ENCODE measurements at regions not wholly inside any gene's neighbourhood (a gene's known extent, or its start where the extent isn't known, plus 50 kb on each side); places are given as distances from the start of the nearest gene placed in this dataset.

GRCh38 chr18:61967252-61967891, 74.6 kb upstream of the RNF152 start (continued):
- TF ChIP-seq, protein P1, sequence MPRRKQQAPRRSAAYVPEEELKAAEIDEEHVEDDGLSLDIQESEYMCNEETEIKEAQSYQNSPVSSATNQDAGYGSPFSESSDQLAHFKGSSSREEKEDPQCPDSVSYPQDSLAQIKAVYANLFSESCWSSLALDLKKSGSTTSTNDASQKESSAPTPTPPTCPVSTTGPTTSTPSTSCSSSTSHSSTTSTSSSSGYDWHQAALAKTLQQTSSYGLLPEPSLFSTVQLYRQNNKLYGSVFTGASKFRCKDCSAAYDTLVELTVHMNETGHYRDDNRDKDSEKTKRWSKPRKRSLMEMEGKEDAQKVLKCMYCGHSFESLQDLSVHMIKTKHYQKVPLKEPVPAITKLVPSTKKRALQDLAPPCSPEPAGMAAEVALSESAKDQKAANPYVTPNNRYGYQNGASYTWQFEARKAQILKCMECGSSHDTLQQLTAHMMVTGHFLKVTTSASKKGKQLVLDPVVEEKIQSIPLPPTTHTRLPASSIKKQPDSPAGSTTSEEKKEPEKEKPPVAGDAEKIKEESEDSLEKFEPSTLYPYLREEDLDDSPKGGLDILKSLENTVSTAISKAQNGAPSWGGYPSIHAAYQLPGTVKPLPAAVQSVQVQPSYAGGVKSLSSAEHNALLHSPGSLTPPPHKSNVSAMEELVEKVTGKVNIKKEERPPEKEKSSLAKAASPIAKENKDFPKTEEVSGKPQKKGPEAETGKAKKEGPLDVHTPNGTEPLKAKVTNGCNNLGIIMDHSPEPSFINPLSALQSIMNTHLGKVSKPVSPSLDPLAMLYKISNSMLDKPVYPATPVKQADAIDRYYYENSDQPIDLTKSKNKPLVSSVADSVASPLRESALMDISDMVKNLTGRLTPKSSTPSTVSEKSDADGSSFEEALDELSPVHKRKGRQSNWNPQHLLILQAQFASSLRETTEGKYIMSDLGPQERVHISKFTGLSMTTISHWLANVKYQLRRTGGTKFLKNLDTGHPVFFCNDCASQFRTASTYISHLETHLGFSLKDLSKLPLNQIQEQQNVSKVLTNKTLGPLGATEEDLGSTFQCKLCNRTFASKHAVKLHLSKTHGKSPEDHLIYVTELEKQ (tag by site-specific recombination; IDR thresholded peaks at IDR 0.05; ENCODE audit: borderline replicate concordance): no peak
- TF ChIP-seq INSM2 (tag by site-specific recombination; IDR thresholded peaks at IDR 0.05): no peak
- TF ChIP-seq ZNF792 (tag by site-specific recombination; IDR thresholded peaks at IDR 0.05): no peak
- no peak for TF ChIP-seq ZNF600 (tag by site-specific recombination; IDR thresholded peaks at IDR 0.05)
- no peak for TF ChIP-seq ZNF146 (tag by site-specific recombination; IDR thresholded peaks at IDR 0.05)
- TF ChIP-seq ZNF140 (tag by site-specific recombination; IDR thresholded peaks at IDR 0.05): no peak
- no peak for TF ChIP-seq ZNF561 (tag by site-specific recombination; IDR thresholded peaks at IDR 0.05; ENCODE audit: borderline replicate concordance)
- no peak for TF ChIP-seq TRIM28 (IDR thresholded peaks at IDR 0.05; ENCODE audit: borderline replicate concordance, low read length)
- no peak for TF ChIP-seq ZNF645 (tag by site-specific recombination; IDR thresholded peaks at IDR 0.05)
- no peak for TF ChIP-seq SCRT1 (tag by site-specific recombination; IDR thresholded peaks at IDR 0.05; ENCODE audit: borderline replicate concordance)

GRCh38 chr18:61965311-61965710, 72.5 kb upstream of the RNF152 start:
- CTCF ChIA-PET: no interaction called here
- TF ChIP-seq, protein P2, sequence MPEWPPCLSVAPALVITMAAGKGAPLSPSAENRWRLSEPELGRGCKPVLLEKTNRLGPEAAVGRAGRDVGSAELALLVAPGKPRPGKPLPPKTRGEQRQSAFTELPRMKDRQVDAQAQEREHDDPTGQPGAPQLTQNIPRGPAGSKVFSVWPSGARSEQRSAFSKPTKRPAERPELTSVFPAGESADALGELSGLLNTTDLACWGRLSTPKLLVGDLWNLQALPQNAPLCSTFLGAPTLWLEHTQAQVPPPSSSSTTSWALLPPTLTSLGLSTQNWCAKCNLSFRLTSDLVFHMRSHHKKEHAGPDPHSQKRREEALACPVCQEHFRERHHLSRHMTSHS (tag by site-specific recombination; IDR thresholded peaks at IDR 0.05): no peak
- TF ChIP-seq ATF2 (tag by site-specific recombination; IDR thresholded peaks at IDR 0.05; ENCODE audit: low read depth): peak; percentile 56; the same call in 1 of the 2 replicates
- no peak overlapping the region for H3K4me3 ChIP-seq (ENCODE audit: low read depth, low read length)
- POLR2A ChIA-PET: no interaction called here
- H3K9me3 ChIP-seq (ENCODE audit: control insufficient read depth, insufficient read depth, low read depth, low read length): no peaks in the 10 kb centered on the region
- H3K36me3 ChIP-seq (ENCODE audit: control insufficient read depth in 2 of 2, insufficient read depth in 1 of 2, low read length in 2 of 2): no peaks in the 10 kb centered on the region
- no peaks in the 10 kb centered on the region for H3K4me1 ChIP-seq (ENCODE audit: control insufficient read depth, insufficient read depth, low read length)
- no peak overlapping the region for H3K27ac ChIP-seq (ENCODE audit: extremely low read depth, low read depth, low read length)

- no peak overlapping the region for H3K27ac ChIP-seq (ENCODE audit: extremely low read depth, low read depth, low read length)
- CTCF ChIA-PET: no interaction called here
- no peak overlapping the region for H3K4me3 ChIP-seq (ENCODE audit: low read depth, low read length)
- POLR2A ChIA-PET: no interaction called here
- H3K4me1 ChIP-seq (ENCODE audit: control insufficient read depth, insufficient read depth, low read length): no peaks in the 10 kb centered on the region; the same call in 1 of the 2 replicates
- TF ChIP-seq ZNF677 (tag by site-specific recombination; IDR thresholded peaks at IDR 0.05) (no peak), MZF1 (tag by site-specific recombination; IDR thresholded peaks at IDR 0.05; ENCODE audit: borderline replicate concordance) (no peak), REPIN1 (tag by site-specific recombination; IDR thresholded peaks at IDR 0.05; ENCODE audit: low read depth) (no peak), ZSCAN30 (tag by site-specific recombination; IDR thresholded peaks at IDR 0.05) (no peak)
- TF ChIP-seq, protein P3, sequence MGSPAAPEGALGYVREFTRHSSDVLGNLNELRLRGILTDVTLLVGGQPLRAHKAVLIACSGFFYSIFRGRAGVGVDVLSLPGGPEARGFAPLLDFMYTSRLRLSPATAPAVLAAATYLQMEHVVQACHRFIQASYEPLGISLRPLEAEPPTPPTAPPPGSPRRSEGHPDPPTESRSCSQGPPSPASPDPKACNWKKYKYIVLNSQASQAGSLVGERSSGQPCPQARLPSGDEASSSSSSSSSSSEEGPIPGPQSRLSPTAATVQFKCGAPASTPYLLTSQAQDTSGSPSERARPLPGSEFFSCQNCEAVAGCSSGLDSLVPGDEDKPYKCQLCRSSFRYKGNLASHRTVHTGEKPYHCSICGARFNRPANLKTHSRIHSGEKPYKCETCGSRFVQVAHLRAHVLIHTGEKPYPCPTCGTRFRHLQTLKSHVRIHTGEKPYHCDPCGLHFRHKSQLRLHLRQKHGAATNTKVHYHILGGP (tag by site-specific recombination; IDR thresholded peaks at IDR 0.05): no peak
- TF ChIP-seq, protein P2 (tag by site-specific recombination; IDR thresholded peaks at IDR 0.05): no peak
- no peaks in the 10 kb centered on the region for H3K9me3 ChIP-seq (ENCODE audit: control insufficient read depth, insufficient read depth, low read depth, low read length)
- no peaks in the 10 kb centered on the region for H3K36me3 ChIP-seq (ENCODE audit: control insufficient read depth in 2 of 2, insufficient read depth in 1 of 2, low read length in 2 of 2)
Measured at GRCh38 chr18:61964616-61965015, 71.8 kb upstream of the RNF152 start.
